Heart right ventricle (tissue), 16 donors: ENCODE measurements at regions not wholly inside any gene's neighbourhood (a gene's known extent, or its start where the extent isn't known, plus 50 kb on each side); places are given as distances from the start of the nearest gene placed in this dataset.

Experiments used
- ATAC-seq, 8 donors: fragments of 200-7000 bp; cut with Tn5 transposase; one replicate each; pipeline ENCODE4 v1.9.1; 2020; ENCODE audit warnings: mild to moderate bottlenecking in 8 of 8, moderate library complexity in 8 of 8, moderate number of reproducible peaks in 1 of 8
- DNase-seq, 2 donors: peaks; one replicate each; pipeline ENCODE4 v3.0.0-alpha.2; 2020
- H3K27ac ChIP-seq, 10 donors: fragments of 200-600 bp; sonication (generic) in 2 of 10; one replicate each; pipeline versions ENCODE4 v1.5.0 to v1.8.0; 2020 to 2022; ENCODE audit warnings: mild to moderate bottlenecking in 3 of 10
- H3K27me3 ChIP-seq, 7 donors: fragments of 200-600 bp; one replicate each; pipeline ENCODE4 v1.8.0; 2021 to 2022; ENCODE audit warnings: mild to moderate bottlenecking in 2 of 7
- H3K36me3 ChIP-seq, 9 donors: fragments of 200-600 bp; sonication (generic) in 1 of 9; one replicate each; pipeline versions ENCODE4 v1.5.0 to v1.8.0; 2020 to 2022; ENCODE audit warnings: mild to moderate bottlenecking in 2 of 9
- H3K4me1 ChIP-seq, 9 donors: fragments of 200-600 bp; sonication (generic) in 1 of 9; one replicate each; pipeline versions ENCODE4 v1.5.0 to v1.8.0; 2020 to 2022; ENCODE audit warnings: mild to moderate bottlenecking in 4 of 9
- H3K4me3 ChIP-seq, 10 donors: fragments of 200-600 bp; sonication (generic) in 2 of 10; one replicate each; pipeline versions ENCODE4 v1.5.0 to v1.8.0; 2020 to 2022; ENCODE audit warnings: mild to moderate bottlenecking in 7 of 10, moderate library complexity in 2 of 10
- H3K9me3 ChIP-seq, 11 donors: fragments of 200-600 bp in 10 of 11; sonication (generic) in 2 of 11; one replicate each; pipeline versions ENCODE4 v1.5.0 to v1.8.0; 2013 to 2022; ENCODE audit warnings: mild to moderate bottlenecking in 2 of 11, control low read depth in 1 of 11, moderate library complexity in 1 of 11
- CTCF ChIP-seq, 9 donors: fragments of 200-600 bp; sonication (generic) in 2 of 9; IDR thresholded peaks; one replicate each; pipeline versions ENCODE4 v1.5.0 to v1.8.0; 2021 to 2022; ENCODE audit warnings: antibody characterized with exemption in 9 of 9, mild to moderate bottlenecking in 5 of 9, moderate library complexity in 1 of 9
- WGBS, 2 donors: extraction: QIAGEN DNeasy Blood & Tissue Kit; methylation state at CpG; one replicate each; pipeline ENCODE4 v1.1.7; 2013; ENCODE audit warnings: inconsistent platforms in 1 of 2; 5-methylcytosine and 5-hydroxymethylcytosine counted together
- intact Hi-C, 10 donors: fragments of 100-400 bp; cut with DNase I; formaldehyde crosslinking; loops; one replicate each; pipeline versions ENCODE4 v1.11.1 to v1.14.2; 2022
- donor health status: Arrhythmogenic right ventricular cardiomyopathy.
- donor health status: ischemic (EF 13 %, LVEDD 7.1; RV severe dilation, severe dysfunction).
- donor health status: healthy with polysubstance abuse.
- donor health status: DM: no; HTN: yes; CAD: no.
- donor health status: DM: no; HTN: no; CAD: no.
- donor health status: ischemic (EF 25% LVEDD 6.9; RV normal size, moderate dysfunction).
- donor health status: ischemic (EF 25% LVEDD 5.7; RV mildly dilated, moderate dysfunction).
- donor health status: healthy.
- donor health status: DM: yes; HTN: yes; CAD: no.
- donor health status: Ischemic cardiomyopathy.
- donor health status: ischemic (EF 35%, LVEDD 5.7; RV mildly dilated, moderate dysfunction).
- donor health status: nonischemic (EF 11% LVEDD 7.7; RV severe dilation, severe dysfunction).
- donor health status: DM: yes; HTN: yes; CAD: no.
- donor health status: PGD.
- donor health status: ischemic (EF 29% LVEDD 5.4; RV normal size, mild dysfunction).
- donor health status: nonischemic (EF 23%, LVEDD 6.1; RV moderate dilation, normal function).

- ATAC-seq, result peak; percentile 76 to 89 (median 84)
- 35 to 44% methylated on average over 20 of the region's 20 CpGs for WGBS, 2 donors
- H3K4me1 ChIP-seq, result peaks cover 0 to 68% (median 43%) of the 10 kb centered on the region in 9 donors
- H3K4me3 ChIP-seq, result no peak overlapping the region
- peak; percentile 83 to 86 for DNase-seq
- no peaks in the 10 kb centered on the region for H3K27me3 ChIP-seq
- intact Hi-C loops, result loop anchor here in 6 of 10 donors (1.0 to 10.0 kb wide), 7 partner anchors 16 to 208 kb away; partner anchors contain the start of gene CEBPB (in 4 of the 6)
- peak in 1 of 9 donors; percentile 9 for TF ChIP-seq CTCF (IDR thresholded peaks at IDR 0.05)
- peak overlapping the region; percentile 62 to 93 (median 84) for H3K27ac ChIP-seq
- no peaks in the 10 kb centered on the region for H3K36me3 ChIP-seq
- H3K9me3 ChIP-seq, result no peaks in the 10 kb centered on the region
Observed at GRCh38 chr20:50398821-50399554, 111.2 kb upstream of the PTPN1 start.

- H3K27ac ChIP-seq, result peak overlapping the region; percentile 62 to 93 (median 84)
- no peak overlapping the region for H3K4me3 ChIP-seq
- H3K4me1 ChIP-seq, result peaks cover 0 to 66% (median 43%) of the 10 kb centered on the region in 9 donors
- intact Hi-C loops, result loop anchor here in 6 of 10 donors (1.0 to 10.0 kb wide), 7 partner anchors 15 to 209 kb away; partner anchors contain the start of gene CEBPB (in 4 of the 6)
- no peaks in the 10 kb centered on the region for H3K9me3 ChIP-seq
- no peak for TF ChIP-seq CTCF (IDR thresholded peaks at IDR 0.05)
- DNase-seq (no peak), ATAC-seq (no peak)
- 60 to 61% methylated on average over 9 of the region's 9 CpGs for WGBS, 2 donors
- H3K27me3 ChIP-seq, result no peaks in the 10 kb centered on the region
- H3K36me3 ChIP-seq, result no peaks in the 10 kb centered on the region
Observed at GRCh38 chr20:50399555-50399916, 110.6 kb upstream of the PTPN1 start.

GRCh38 chr20:50399917-50400704 lies 110.1 kb upstream of the PTPN1 start:
- intact Hi-C loops, result loop anchor here in 9 of 10 donors (1.0 to 10.0 kb wide), 10 partner anchors 15 to 209 kb away; partner anchors contain the start of gene CEBPB (in 4 of the 9)
- Histone ChIP-seq H3K9me3 (no peaks in the 10 kb centered on the region), H3K4me1 (peaks cover 0 to 64% (median 39%) of the 10 kb centered on the region in 9 donors), H3K36me3 (no peaks in the 10 kb centered on the region), H3K27ac (peak overlapping the region; percentile 62 to 93 (median 84)), H3K4me3 (no peak overlapping the region), H3K27me3 (no peaks in the 10 kb centered on the region)
- DNase-seq, result no peak
- peak in 4 of 9 donors; percentile 30 to 42 (median 34) for TF ChIP-seq CTCF (IDR thresholded peaks at IDR 0.05)
- 68 to 71% methylated on average over 15 of the region's 15 CpGs for WGBS, 2 donors
- peak in 4 of 8 donors; percentile 13 to 34 (median 26) for ATAC-seq
